GM12891 (cell line): ENCODE measurements at regions not wholly inside any gene's neighbourhood (a gene's known extent, or its start where the extent isn't known, plus 50 kb on each side); places are given as distances from the start of the nearest gene placed in this dataset.

Experiments
- POLR2A ChIP-seq: IDR thresholded peaks from 2 replicates; pipeline ENCODE4 v1.6.1; 2011; ENCODE audit warnings: low read depth, low read length, control low read depth
- POLR2AphosphoS5 ChIP-seq: IDR thresholded peaks from 2 replicates; pipeline ENCODE4 v1.6.1; 2011; ENCODE audit warnings: low read depth, low read length, control low read depth
- TAF1 ChIP-seq: IDR thresholded peaks from 2 replicates; pipeline ENCODE4 v1.6.1; 2011; ENCODE audit warnings: low read depth, low read length, control low read depth

- TF ChIP-seq POLR2AphosphoS5 (no peak), POLR2A (no peak), TAF1 (no peak)
These were observed 583.3 kb upstream of the TENM4 start for GRCh38 chr11:80024119-80024518.
